ENCODE measurements at regions not wholly inside any gene's neighbourhood (a gene's known extent, or its start where the extent isn't known, plus 50 kb on each side); places are given as distances from the start of the nearest gene placed in this dataset.

DNA sequence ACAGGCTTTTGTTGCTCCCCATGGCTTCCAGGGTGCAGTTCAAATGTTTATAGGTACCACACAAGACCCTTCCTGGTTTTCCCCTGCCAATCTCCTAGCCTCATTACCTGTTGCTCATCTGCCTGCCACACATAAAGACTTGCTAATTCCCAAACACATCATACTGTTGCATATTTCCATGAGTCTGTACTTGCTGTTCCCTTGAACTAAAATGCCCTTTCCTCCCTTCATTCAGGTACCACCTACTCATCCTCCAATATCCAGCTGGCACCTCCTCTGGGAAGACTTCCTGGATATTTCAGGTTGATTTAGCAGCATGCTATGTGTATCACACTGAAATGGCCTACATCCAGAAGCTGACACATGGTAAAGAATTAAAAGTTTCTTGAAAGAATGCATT is 206.4 kb upstream of the NFE2L3 start:
- H4K20me1 ChIP-seq (ENCODE audit: insufficient read depth, low read length) = peaks cover 17% of the 10 kb centered on the region; the same call in 1 of the 2 replicates
- peaks cover 22% of the 10 kb centered on the region for H3K79me2 ChIP-seq (ENCODE audit: low read length)
- no peak overlapping the region for H3K9ac ChIP-seq (ENCODE audit: low read length)
- TF ChIP-seq, protein P1, sequence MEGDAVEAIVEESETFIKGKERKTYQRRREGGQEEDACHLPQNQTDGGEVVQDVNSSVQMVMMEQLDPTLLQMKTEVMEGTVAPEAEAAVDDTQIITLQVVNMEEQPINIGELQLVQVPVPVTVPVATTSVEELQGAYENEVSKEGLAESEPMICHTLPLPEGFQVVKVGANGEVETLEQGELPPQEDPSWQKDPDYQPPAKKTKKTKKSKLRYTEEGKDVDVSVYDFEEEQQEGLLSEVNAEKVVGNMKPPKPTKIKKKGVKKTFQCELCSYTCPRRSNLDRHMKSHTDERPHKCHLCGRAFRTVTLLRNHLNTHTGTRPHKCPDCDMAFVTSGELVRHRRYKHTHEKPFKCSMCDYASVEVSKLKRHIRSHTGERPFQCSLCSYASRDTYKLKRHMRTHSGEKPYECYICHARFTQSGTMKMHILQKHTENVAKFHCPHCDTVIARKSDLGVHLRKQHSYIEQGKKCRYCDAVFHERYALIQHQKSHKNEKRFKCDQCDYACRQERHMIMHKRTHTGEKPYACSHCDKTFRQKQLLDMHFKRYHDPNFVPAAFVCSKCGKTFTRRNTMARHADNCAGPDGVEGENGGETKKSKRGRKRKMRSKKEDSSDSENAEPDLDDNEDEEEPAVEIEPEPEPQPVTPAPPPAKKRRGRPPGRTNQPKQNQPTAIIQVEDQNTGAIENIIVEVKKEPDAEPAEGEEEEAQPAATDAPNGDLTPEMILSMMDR (IDR thresholded peaks at IDR 0.05; ENCODE audit: low read depth, low read length) = no peak
- no peak for TF ChIP-seq EZH2phosphoT487 (IDR thresholded peaks at IDR 0.05; ENCODE audit: low read depth)
- H3K27me3 ChIP-seq (ENCODE audit: low read depth, low read length) = 0 out of 2 replicates have a peak, but pooled peaks cover 3% of the 10 kb centered on the region
- no peak overlapping the region for H2AFZ ChIP-seq (ENCODE audit: low read depth, low read length)
- no peak overlapping the region for H3K27ac ChIP-seq (ENCODE audit: low read length)
- peaks cover 25% of the 10 kb centered on the region for H3K36me3 ChIP-seq (replicated peaks; ENCODE audit: low read depth, low read length)
- no peak overlapping the region for H3K4me3 ChIP-seq (ENCODE audit: low read length)
- peaks cover 24% of the 10 kb centered on the region for H3K4me1 ChIP-seq (ENCODE audit: low read length)
- no peak overlapping the region for H3K4me2 ChIP-seq (ENCODE audit: low read length)
- H3K9me3 ChIP-seq (ENCODE audit: insufficient read depth, low read length) = no peaks in the 10 kb centered on the region

DNA sequence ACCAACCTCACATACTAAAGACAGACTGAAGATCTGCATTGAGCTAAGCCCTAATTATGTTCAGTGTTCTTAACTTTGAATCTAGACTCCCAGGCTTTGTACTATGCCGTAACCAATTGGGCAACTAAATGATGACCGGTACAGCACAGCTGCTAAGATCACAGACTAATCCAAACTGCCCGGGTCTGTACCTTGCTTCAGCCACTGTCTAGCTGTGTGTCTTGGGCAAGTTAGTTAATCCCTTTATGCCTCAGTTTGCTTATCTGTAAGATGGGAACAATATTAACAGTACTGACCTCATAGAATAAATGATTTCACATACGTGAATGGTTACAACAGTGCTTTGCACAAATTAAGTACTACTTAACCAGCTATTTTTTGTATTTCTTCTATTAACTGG is 205.8 kb upstream of the NFE2L3 start:
- Histone ChIP-seq H3K9me3 (ENCODE audit: insufficient read depth, low read length) (no peaks in the 10 kb centered on the region), H3K27me3 (ENCODE audit: low read depth, low read length) (no peaks in the 10 kb centered on the region), H3K36me3 (replicated peaks; ENCODE audit: low read depth, low read length) (peaks cover 25% of the 10 kb centered on the region), H3K4me1 (ENCODE audit: low read length) (peaks cover 21% of the 10 kb centered on the region), H3K79me2 (ENCODE audit: low read length) (peaks cover 24% of the 10 kb centered on the region), H2AFZ (ENCODE audit: low read depth, low read length) (no peak overlapping the region), H3K27ac (ENCODE audit: low read length) (no peak overlapping the region), H3K4me2 (ENCODE audit: low read length) (no peak overlapping the region), H3K9ac (ENCODE audit: low read length) (no peak overlapping the region), H4K20me1 (ENCODE audit: insufficient read depth, low read length) (peaks cover 17% of the 10 kb centered on the region; the same call in 1 of the 2 replicates), H3K4me3 (ENCODE audit: low read length) (no peak overlapping the region)
- TF ChIP-seq, protein P1 (IDR thresholded peaks at IDR 0.05; ENCODE audit: low read depth, low read length) = no peak
- no peak for TF ChIP-seq EZH2phosphoT487 (IDR thresholded peaks at IDR 0.05; ENCODE audit: low read depth)

DNA sequence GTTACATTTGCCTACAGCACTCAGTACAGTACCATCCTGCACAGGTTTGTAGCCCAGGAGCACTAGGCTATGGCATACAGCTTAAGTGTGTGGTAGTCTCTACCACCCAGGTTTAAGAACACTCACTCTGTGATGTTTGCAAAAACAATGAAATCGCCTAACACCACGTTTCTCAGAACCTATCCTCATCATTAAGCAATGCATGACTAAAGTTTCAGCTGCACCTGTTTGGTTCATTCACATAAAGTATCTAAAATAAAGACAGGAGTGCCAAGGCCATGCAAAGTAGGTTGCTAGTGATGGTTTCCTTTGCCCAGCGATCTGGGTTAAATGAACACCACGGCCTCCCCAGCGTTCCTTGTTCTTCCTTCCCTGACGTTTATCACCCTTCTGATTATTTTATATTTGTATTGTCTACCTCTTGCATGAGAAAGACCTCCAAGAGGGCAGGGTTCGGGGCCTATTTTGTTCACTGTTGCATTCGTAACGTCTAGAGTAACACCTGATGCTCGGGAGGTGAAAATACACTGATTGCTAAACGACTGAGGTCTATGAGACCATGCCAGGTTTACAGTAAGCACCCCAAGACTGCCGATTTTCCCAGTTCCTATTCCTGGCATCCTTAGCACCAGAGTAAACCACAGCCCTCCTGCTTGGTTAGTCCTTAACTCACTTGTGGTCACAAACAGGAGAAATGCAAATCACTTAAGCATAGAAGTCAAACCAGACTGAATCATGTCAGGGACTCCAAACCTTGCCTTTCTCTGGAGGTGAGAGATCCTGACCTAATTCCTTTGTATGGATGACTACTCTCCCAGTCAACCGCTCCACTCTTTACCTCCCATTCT is 204.1 kb upstream of the NFE2L3 start:
- no peak overlapping the region for H3K4me3 ChIP-seq (ENCODE audit: low read length)
- no peak overlapping the region for H3K9ac ChIP-seq (ENCODE audit: low read length)
- no peak overlapping the region for H3K27ac ChIP-seq (ENCODE audit: low read length)

More for the DNA sequence above, 204.1 kb upstream of the NFE2L3 start:
- Histone ChIP-seq H3K27me3 (ENCODE audit: low read depth, low read length) (no peaks in the 10 kb centered on the region), H3K79me2 (ENCODE audit: low read length) (peaks cover 24% of the 10 kb centered on the region), H3K4me1 (ENCODE audit: low read length) (peaks cover 27% of the 10 kb centered on the region), H4K20me1 (ENCODE audit: insufficient read depth, low read length) (peaks cover 17% of the 10 kb centered on the region; the same call in 1 of the 2 replicates), H2AFZ (ENCODE audit: low read depth, low read length) (no peak overlapping the region), H3K36me3 (replicated peaks; ENCODE audit: low read depth, low read length) (peaks cover 25% of the 10 kb centered on the region), H3K9me3 (ENCODE audit: insufficient read depth, low read length) (no peaks in the 10 kb centered on the region), H3K4me2 (ENCODE audit: low read length) (no peak overlapping the region; the same call in 1 of the 2 replicates)
- no peak for TF ChIP-seq EZH2phosphoT487 (IDR thresholded peaks at IDR 0.05; ENCODE audit: low read depth)
- TF ChIP-seq, protein P1 (IDR thresholded peaks at IDR 0.05; ENCODE audit: low read depth, low read length) = no peak

Measured in OCI-LY3 (cell line).